GM18868 (cell line): ENCODE measurements at regions not wholly inside any gene's neighbourhood (a gene's known extent, or its start where the extent isn't known, plus 50 kb on each side); places are given as distances from the start of the nearest gene placed in this dataset.
"Not testable (repeated sequence)": the region's sequence is repeated elsewhere in the genome, so short reads cannot be mapped to it uniquely, and the experiment has no call there.

ENCODE experiments used
- ATAC-seq: cut with Tn5 transposase; IDR thresholded peaks from one replicate; pipeline ENCODE4 v1.9.1; 2021; ENCODE audit warnings: mild to moderate bottlenecking, moderate library complexity; ENCODE audit not compliant: unreplicated experiment

DNA sequence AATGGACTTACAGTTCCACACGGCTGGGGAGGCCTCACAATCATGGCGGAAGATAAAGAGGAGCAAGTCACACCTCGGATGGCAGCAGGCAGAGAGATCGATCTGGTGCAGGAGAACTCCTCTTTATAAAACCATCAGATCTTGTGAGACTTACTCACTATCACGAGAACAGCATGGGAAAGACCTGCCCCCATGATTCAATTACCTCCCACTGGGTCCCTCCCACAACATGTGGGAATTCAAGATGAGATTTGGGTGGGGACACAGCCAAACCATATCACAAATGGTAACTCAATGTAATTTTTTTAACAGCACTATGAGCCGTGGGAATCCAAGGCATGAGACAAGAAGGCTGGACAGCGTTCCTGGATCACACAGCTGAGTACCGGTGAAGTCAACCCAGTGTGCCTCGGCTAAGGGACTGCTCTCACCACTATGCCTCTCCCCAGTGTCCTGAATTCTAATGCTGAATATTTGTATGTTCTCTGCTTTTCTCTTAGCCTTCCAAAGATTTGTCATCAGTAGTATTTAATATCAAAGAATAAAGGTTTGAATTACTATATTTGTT, 84.3 kb downstream of the IRS2 start:
- ATAC-seq = not testable (repeated sequence)

GRCh38 chr13:109700176-109700575, 86.2 kb downstream of the IRS2 start:
- ATAC-seq = no peak

DNA sequence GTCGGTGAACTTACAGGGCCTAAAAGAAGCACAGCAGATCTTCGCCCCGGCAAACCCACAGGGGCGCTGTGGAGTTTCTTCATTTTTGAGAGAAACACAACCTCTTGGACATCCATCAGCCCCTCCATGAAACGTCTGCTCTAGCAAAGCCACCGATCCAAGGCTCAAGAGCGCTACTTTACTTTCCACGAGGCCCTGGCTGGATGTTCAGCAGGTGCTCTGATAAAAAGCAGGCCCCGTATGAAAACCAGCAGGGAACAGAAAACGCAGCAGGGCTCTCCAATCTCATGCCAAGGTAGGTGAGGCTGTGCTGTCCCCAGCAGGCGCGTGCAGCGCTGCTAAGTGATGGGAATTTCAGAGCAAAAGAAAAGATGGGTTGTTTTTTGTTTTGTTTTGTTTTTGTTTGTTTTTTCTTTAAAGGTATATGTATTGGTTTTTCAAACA, 86.7 kb downstream of the IRS2 start:
- no peak for ATAC-seq

DNA sequence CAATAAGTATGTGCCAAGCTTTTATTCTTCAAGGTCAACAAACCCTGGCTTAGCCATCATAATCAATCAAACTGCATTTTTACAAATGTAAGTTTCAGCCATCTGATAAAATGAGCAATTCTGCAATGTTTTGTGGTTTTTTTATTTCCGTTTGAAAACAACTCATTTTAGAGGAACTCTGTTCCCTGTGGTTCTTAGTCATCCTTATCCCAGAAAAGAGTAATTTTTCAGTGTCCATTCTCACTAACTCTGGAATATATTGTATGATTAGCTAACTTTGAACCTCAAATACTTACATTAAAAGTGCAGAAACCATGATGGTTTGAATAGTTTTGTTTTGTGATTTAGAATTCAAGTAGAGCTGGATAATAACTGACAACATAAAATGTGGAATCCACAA, 87.6 kb downstream of the IRS2 start:
- ATAC-seq = no peak

GRCh38 chr13:109697936-109698335, 88.4 kb downstream of the IRS2 start:
- ATAC-seq = no peak

GRCh38 chr13:109695402-109696190, 90.8 kb downstream of the IRS2 start:
- ATAC-seq = no peak

DNA sequence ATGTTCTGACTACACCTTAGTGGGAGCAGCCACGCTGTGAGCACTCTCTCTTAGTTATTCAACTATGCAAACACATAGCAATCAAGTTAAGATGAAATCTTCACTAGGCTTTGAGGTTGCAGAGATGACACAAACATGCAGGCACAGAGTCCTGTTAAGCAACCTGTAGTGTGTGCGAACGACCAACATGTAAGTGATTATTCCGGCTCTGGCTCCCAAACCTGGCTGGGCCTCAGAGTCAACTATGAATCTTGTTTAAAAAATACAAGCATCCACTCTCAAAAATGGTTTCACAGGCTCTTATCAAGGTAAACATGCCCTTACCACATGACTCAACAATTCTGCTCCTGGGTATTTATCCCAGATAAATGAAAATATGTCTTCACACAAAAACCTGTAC, 91.4 kb downstream of the IRS2 start:
- no peak for ATAC-seq

- no peak for ATAC-seq
These were observed 93.2 kb downstream of the IRS2 start for GRCh38 chr13:109693213-109693612.

- no peak for ATAC-seq
These were observed 94.7 kb downstream of the IRS2 start for GRCh38 chr13:109691689-109692088.

GRCh38 chr13:109687559-109688448, 98.6 kb downstream of the IRS2 start:
- ATAC-seq = no peak

- ATAC-seq = no peak
These were observed 101.2 kb downstream of the IRS2 start for GRCh38 chr13:109685203-109685602.

DNA sequence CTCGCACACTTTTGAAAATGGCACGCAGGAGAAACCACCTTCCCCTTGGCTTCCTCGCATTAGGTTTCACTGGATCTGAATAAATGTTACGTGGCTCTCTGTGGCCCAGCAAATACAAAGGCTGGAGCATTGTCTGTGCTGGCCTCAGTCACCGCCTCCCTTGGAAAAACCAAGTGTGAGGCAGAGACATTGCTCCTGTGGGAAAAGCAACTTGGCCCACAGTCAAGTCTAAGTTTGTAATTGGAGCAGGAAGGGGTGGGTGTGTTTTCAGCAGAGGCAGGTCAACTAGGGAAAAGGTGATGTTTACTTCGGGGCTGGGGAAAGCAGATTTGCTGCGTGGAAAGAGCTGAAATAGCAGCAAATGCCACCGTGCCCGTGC, 101.6 kb downstream of the IRS2 start:
- no peak for ATAC-seq

- no peak for ATAC-seq
These were observed 102.1 kb downstream of the IRS2 start for GRCh38 chr13:109684084-109684823.

- no peak for ATAC-seq
These were observed 103.7 kb downstream of the IRS2 start for GRCh38 chr13:109682534-109683244.

- ATAC-seq = no peak
These were observed 105.5 kb downstream of the IRS2 start for GRCh38 chr13:109680930-109681329.

DNA sequence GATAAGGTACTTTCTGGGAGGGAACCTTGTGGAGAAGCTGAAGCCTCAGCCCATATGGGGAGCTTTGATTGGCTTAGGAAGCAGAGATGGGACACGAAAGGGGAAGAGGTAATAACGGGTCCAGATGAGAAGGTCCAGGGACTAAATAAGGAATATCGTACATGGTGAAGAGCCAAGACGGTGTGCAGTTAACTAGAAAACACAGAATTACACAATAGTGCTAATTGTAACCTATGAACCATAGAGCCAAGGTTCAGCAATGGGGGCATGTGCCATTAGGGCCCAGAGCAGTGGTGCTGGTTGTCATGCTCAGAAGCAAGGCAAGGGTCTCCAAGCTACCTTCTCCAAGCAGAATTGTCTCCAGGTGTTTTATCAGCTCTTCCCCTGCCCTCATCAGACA, 106.1 kb downstream of the IRS2 start:
- ATAC-seq = no peak

GRCh38 chr13:109678459-109678858, 107.9 kb downstream of the IRS2 start:
- no peak for ATAC-seq

DNA sequence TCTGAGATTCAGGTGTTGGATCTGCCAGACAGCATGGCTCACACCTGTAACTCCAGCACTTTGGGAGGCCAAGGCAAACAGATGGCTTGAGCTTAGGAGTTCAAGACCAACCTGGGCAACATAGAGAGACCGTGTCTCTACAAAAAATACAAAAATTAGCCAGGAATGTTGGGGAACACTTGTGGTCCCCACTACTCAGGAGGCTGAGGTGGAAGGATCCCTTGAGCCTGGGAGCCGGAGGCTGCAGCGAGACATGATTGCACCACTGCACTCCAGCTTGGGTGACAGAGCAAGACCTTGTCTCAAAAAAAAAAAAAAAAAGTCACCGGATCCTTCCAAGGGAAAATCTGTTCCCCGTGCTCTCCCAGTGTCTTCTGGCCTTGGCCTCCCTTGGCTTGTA, 109.2 kb downstream of the IRS2 start:
- no peak for ATAC-seq

DNA sequence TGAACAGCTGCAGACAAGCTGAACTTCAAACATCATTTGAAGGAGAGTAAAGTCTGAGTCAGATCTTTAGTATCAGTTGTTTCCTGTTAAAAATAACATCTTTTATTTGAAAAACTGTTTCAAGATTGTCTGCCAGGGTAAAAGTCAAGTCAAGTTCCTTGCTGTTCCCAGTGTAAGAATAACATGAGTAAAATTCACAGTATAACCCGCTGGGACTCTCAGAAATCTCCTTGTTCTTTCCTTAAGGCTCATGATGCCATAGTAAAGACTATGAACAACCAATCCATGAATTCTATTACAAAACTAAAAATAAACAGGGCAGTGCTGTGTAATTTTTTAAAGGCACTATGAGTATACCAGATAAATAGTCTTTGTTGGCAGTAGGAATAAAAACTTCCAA, 112.9 kb downstream of the IRS2 start:
- no peak for ATAC-seq

GRCh38 chr13:109672545-109672944, 113.8 kb downstream of the IRS2 start:
- ATAC-seq = no peak
